GM04504 (cell line): ENCODE measurements at regions not wholly inside any gene's neighbourhood (a gene's known extent, or its start where the extent isn't known, plus 50 kb on each side); places are given as distances from the start of the nearest gene placed in this dataset.

Source experiments
- DNase-seq: peaks from one replicate; pipeline ENCODE4 v3.0.0-alpha.2; 2012; ENCODE audit warnings: low read depth

DNA sequence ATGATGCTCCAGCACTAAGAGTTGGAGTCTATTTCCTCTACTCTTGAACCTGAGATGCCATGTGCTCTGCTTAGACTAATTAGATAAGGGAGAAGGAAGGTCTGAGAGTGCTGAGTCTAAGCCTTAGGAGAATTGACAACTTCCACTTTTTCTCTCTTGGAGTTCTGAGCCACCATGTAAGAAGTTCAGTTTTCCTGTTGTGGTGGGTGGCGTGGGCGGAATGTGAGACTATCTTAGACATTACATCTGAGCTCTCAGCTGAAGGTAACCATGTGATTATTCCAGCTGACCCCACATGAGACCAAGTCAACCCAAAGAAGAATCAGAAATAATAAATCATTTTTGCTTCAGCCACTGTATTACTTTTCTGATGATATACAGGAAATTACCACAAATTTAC lies 404.5 kb upstream of the LRRC7 start:
- no peak for DNase-seq

DNA sequence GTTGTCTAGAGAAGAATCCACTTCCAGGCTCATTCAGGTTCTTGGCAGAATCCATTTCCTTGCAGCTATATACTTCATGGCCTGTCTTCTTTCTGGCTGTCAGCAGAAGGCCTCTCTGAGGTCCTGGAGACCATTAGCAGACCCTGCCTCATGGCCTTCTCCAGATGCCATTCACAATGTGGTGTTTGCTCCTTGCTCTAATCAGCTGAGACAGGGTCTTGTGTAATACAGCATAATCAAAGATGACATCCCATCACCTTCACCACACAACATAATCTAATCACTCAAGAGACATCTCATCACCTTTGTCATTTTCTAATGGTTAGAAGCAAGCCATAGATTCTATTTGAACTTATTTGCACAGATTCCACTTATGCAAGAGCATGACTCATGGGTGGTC lies 403.9 kb upstream of the LRRC7 start:
- DNase-seq, result no peak

- DNase-seq, result no peak
These were observed 399.8 kb upstream of the LRRC7 start for GRCh38 chr1:69167876-69168275.

DNA sequence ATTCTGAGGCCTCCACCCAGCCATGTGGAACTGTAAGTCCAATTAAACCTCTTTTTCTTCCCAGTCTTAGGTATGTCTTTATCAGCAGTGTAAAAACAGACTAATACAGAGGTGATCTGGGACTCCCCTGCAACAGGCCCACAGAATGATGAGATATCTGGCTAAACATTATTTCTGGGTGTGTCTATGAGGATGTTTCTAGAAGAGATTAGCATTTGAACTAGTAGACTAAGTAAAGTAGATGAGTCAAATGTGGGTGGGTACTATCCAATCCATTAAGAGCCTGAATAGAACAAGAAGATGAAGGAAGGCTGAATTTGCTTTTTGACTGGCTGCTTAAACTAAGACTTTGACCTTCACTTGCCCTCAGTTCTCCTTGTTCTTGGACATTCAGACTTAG lies 396.5 kb upstream of the LRRC7 start:
- no peak for DNase-seq

DNA sequence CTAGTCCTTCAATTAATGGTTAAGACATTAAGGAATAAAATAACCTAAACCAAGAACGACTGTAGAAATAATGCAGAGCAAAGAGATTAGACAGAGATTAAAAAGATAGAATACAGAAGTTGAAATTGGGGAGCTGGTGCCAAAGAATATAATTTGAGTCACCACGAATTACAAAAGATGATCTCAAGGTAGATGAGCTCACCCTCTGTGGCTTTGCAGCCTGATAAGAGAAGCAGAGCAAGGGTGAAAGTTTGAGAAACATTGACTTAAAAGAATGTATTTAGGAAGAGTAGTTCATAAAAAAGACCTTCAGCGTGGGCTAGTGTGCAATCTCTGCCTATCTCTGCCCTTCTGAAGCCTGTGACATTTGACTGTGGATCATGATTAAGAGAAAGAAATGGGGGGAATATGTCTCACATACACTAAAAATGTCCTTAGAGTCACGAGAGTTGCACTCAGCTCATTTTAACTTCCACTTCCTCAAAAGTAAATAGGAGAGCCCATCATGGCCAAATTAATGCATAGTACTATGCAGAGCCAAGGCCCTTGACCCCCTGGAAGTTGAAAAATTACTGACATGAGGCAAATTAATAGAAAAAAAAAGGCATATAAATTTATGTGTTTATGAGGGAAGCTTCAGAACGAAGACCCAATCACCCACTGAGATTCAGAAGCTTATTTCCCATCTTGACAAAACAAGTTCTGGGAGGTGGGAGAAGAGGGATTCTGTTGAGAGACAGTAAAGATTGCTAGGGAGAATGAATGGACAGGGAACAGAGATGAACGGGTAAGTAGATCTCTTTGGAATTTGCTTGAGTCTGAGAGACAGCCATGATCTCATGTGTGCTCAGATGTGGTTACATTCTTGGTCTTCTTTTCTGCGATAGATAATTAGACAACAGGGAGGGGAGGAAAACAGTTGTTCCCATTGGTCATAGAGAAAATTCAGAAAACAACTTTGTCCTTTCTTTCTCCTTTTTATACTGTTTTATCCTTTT lies 395.4 kb upstream of the LRRC7 start:
- no peak for DNase-seq

- no peak for DNase-seq
These were observed 392.7 kb upstream of the LRRC7 start for GRCh38 chr1:69175053-69175452.

GRCh38 chr1:69180358-69180757 lies 387.4 kb upstream of the LRRC7 start:
- no peak for DNase-seq

DNA sequence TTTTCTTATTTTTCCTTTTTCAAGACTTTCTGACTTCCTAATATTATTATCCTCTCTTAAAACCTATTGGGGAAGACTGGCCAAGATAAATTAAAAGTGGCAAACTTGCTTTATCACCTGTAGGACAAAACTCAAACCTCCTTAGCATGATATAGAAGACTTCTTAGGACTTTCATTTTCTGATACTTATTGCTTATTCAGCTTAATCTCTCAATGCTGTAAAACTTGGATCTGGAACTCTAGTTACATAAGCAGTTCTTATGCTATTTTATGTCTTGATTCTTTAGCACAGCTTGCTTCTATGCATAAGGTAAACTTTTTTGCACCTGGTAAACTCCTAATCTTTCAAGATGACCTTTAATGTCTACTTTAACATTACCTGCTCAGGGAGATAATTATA lies 382.3 kb upstream of the LRRC7 start:
- no peak for DNase-seq

DNA sequence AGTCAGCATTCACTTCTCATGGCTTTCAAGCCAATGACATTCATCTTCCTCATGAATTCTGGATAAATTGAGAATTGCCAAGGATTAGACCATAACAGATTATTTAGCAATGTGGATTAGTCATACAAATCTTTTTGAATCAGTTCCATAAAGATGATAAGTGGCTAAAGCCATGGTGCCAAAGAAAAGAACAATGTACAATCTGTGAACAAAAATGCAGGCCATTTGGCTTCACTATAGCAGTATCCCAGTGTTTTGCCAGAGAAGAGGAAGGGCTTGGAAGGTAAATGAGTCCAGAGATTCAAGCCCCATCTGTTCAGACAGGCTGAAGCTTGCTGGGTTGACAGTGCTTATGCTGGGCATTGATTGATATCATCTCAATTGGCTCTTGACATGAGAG lies 376.4 kb upstream of the LRRC7 start:
- no peak for DNase-seq

DNA sequence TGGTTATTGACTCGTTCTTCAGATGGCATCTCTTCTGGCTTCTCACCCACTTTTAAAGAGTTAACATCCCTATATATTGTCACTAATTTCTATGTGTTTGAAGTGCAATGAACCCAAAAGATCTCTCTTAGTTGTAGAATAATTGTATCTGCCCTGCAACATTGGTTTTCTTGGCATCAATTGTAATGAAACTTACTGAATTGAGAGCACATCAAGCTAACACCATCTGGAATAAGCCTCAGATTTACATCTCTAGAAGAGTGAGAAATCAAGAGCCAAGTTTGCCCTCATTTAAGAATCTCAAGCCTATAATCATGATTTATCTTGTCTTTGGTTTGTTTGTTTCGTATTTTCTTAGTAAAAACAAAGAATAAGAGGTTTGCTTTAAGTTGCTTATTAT lies 372.6 kb upstream of the LRRC7 start:
- no peak for DNase-seq

DNA sequence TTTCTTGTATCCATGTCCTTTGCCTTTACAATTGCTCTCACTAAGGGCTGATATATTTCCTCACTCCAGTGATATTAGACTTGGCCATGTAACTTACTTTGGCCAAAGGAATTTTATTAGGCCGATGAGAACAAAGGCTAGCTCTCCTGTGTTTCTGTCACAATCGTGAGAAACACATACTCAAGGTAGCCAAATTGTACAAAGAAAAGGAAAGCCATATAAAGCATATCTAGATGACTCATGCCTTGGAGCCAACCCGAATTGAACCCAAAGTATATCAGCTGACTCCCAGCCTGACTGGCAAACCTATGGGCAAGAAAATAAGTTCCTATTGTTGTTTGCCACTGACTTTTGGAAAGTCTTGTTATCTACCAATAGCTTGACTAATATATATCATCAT lies 371.7 kb upstream of the LRRC7 start:
- no peak for DNase-seq

- no peak for DNase-seq
These were observed 369.9 kb upstream of the LRRC7 start for GRCh38 chr1:69197816-69198215.

DNA sequence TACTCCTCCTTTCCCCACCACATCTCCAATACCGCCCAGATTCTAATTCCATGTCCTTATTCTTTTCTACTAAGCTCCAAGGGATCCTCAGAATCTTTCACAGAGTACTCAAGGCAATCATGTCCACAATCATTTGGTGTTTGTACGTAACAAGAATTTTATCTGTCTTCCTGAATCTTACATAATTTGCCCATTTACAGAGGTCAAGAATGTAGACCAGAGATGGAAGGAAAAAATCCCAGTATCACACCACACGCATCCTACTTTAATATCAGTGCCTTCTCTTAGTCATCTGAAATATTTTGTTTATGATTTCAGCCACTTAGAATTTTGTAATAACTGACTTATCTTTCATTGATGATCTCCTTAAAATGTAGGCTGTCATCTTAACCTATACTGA lies 366.0 kb upstream of the LRRC7 start:
- DNase-seq, result no peak

GRCh38 chr1:69203166-69203565 lies 364.6 kb upstream of the LRRC7 start:
- no peak for DNase-seq

- DNase-seq, result no peak
These were observed 354.1 kb upstream of the LRRC7 start for GRCh38 chr1:69213644-69214043.

DNA sequence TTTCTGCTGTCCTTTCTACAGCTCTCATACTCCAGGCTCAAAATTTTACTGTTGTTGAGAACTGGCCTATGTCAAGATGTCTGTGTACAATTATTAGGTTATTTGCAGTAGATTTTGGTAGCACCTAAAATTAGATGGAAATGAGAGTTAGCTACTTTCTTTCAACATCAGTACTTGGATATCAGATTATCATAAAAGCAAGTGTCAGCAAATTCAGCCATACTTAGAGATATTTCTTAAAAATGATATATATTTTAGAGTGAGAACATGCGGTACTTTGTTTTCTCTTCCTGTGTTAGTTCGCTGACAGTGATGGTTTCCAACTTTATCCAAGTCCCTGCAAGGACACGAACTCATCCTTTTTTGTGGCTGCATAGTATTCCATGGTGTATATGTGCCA lies 351.8 kb upstream of the LRRC7 start:
- DNase-seq, result no peak

GRCh38 chr1:69220672-69221071 lies 347.1 kb upstream of the LRRC7 start:
- no peak for DNase-seq

GRCh38 chr1:69221524-69221923 lies 346.2 kb upstream of the LRRC7 start:
- DNase-seq, result no peak

DNA sequence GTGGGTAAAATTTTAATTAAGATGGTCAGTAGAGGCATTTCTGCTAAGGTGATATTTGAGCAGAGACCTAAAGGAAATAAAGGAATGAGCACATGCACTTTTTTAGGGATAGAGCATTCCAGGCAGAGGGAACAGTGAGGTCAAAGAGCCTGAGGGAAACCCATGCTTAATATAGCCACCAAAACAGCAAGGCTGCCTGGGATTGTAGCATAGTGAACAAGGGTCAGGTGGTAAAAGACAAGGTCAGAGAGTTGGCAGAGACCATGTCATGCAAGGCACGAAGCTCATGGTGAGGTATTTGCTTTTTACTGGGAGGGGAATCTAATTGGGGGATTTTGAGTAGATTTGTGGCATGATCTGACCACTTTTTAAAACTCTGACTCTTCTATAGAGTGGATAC lies 344.6 kb upstream of the LRRC7 start:
- DNase-seq, result no peak

DNA sequence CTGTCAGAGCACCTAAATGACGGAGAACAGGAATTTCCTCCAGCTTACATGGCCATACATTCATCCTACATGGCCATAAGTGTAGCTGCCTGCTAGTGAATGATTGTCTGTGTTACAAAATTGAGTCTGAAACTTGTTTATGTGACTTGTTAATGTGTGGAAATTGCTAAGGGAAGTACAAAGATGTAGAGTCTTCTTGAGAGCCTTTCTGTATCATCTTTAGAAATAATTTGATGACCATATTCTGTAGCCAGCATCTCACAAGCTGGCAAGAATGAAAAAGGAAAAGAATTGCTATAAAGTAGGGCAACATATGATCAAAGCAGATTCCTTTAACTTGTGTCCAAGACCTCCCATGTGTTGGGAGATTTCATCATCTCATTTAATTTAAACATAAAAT lies 339.2 kb upstream of the LRRC7 start:
- DNase-seq, result no peak

DNA sequence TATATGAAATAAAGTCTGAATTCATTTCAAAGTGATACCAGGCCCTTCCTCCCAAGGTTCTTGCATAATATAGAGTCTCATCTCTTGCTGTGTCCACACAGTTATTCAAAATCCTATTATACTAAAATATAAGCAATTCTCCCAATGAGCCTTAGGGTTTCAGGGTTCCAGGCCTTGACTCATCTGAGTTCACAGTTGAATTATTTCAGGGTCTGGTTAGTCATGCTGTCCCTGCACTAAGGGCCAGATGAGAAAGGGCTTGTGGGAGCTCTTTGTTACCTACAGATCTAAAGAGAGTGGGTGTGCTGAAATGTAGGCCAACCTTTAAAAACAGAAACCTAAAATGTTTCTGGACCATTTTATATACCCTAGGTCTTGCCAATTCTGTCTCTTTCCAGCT lies 337.5 kb upstream of the LRRC7 start:
- DNase-seq, result no peak

DNA sequence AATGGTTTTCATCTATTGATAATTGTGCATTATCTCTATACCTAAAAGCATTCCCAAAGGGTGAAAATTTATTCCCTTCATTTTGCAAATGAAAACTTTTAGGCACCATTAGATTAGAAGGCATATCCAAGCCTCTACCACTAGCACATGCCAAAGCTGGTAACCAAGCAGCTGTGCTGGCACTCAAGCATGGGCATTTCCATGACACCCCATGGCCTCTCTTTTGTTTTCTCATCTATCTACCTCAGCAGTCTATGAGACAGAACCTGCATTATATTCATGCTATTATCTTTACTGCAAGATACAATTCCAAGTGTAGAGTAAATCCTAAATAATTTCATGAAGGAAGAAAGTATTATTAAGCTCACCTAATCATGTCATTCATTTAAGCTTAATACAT lies 334.3 kb upstream of the LRRC7 start:
- DNase-seq, result no peak

DNA sequence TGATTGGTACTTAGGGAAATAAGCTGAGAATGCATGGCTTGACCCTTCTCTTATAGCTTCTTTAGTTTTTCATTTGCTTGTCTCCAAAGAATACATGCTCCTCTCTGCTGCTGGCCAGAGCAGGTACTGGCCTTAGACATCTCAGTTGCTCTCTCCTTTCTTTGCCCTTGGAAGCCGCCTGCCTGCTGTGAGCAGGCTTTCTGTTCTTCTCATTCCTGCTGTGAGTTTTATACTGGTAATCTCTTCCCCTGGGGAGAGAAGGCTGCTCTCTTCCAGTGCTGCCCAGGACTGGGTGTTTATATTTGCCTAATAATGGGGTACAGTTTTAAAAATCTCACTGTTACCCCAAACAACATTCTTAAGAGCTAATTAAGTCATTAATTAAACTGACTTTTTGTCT lies 323.5 kb upstream of the LRRC7 start:
- DNase-seq, result no peak

GRCh38 chr1:69246109-69246508 lies 321.6 kb upstream of the LRRC7 start:
- no peak for DNase-seq
